Right ventricle myocardium superior (tissue), 1 donor: ENCODE measurements at regions not wholly inside any gene's neighbourhood (a gene's known extent, or its start where the extent isn't known, plus 50 kb on each side); places are given as distances from the start of the nearest gene placed in this dataset.

Source experiments
- ATAC-seq: fragments of 200-7000 bp; cut with Tn5 transposase; one replicate; pipeline ENCODE4 v1.9.1; 2020; ENCODE audit warnings: mild to moderate bottlenecking; ENCODE audit not compliant: poor library complexity
- DNase-seq: peaks from one replicate; pipeline ENCODE4 v3.0.0-alpha.2; 2020
- intact Hi-C: fragments of 100-400 bp; cut with DNase I; formaldehyde crosslinking; loops from one replicate; pipeline ENCODE4 v1.11.2; 2022
- donor health status: DM: no; HTN: yes; CAD: no; lungs with severe emphysema.

GRCh38 chrX:113075521-113075920 is 234.9 kb upstream of the AMOT start:
- no peak for DNase-seq
- intact Hi-C loops = no loop called here
- no peak for ATAC-seq

- no peak for ATAC-seq
- intact Hi-C loops = no loop called here
- DNase-seq = peak; percentile 33
Observed at GRCh38 chrX:113059714-113060113, 219.1 kb upstream of the AMOT start.

- intact Hi-C loops = no loop called here
- ATAC-seq (no peak), DNase-seq (no peak)
Observed at GRCh38 chrX:113058634-113059033, 218.0 kb upstream of the AMOT start.

- ATAC-seq (no peak), DNase-seq (no peak)
- intact Hi-C loops = no loop called here
Observed at GRCh38 chrX:113048896-113049295, 208.3 kb upstream of the AMOT start.

GRCh38 chrX:113048480-113048879 is 207.8 kb upstream of the AMOT start:
- DNase-seq = no peak
- no peak for ATAC-seq
- intact Hi-C loops = no loop called here

GRCh38 chrX:113033966-113034680 is 193.5 kb upstream of the AMOT start:
- ATAC-seq (no peak), DNase-seq (no peak)
- intact Hi-C loops = no loop called here

GRCh38 chrX:113019958-113020357 is 179.3 kb upstream of the AMOT start:
- intact Hi-C loops = no loop called here
- no peak for ATAC-seq
- no peak for DNase-seq

- no peak for ATAC-seq
- DNase-seq = no peak
- intact Hi-C loops = no loop called here
Observed at GRCh38 chrX:113009837-113010236, 169.2 kb upstream of the AMOT start.

- DNase-seq (no peak), ATAC-seq (no peak)
- intact Hi-C loops = no loop called here
Observed at GRCh38 chrX:113009029-113009428, 168.4 kb upstream of the AMOT start.

- no peak for DNase-seq
- intact Hi-C loops = no loop called here
- ATAC-seq = no peak
Observed at GRCh38 chrX:113001836-113002235, 161.2 kb upstream of the AMOT start.

GRCh38 chrX:112997991-112998390 is 157.4 kb upstream of the AMOT start:
- ATAC-seq = no peak
- intact Hi-C loops = no loop called here
- no peak for DNase-seq

GRCh38 chrX:112991801-112992200 is 151.2 kb upstream of the AMOT start:
- intact Hi-C loops = no loop called here
- ATAC-seq = no peak
- DNase-seq = no peak

- intact Hi-C loops = no loop called here
- ATAC-seq = no peak
- DNase-seq = no peak
Observed at GRCh38 chrX:112979879-112980278, 139.2 kb upstream of the AMOT start.

- ATAC-seq (no peak), DNase-seq (no peak)
- intact Hi-C loops = no loop called here
Observed at GRCh38 chrX:112968351-112969133, 127.9 kb upstream of the AMOT start.

- intact Hi-C loops = no loop called here
- DNase-seq = no peak
- no peak for ATAC-seq
Observed at GRCh38 chrX:112967903-112968302, 127.3 kb upstream of the AMOT start.

- intact Hi-C loops = no loop called here
- DNase-seq (no peak), ATAC-seq (no peak)
Observed at GRCh38 chrX:112967341-112967740, 126.7 kb upstream of the AMOT start.

GRCh38 chrX:112961981-112962380 is 121.3 kb upstream of the AMOT start:
- DNase-seq = no peak
- intact Hi-C loops = no loop called here
- no peak for ATAC-seq

GRCh38 chrX:112947981-112948615 is 107.5 kb upstream of the AMOT start:
- DNase-seq = no peak
- intact Hi-C loops = no loop called here
- ATAC-seq = no peak

GRCh38 chrX:112946227-112946626 is 105.6 kb upstream of the AMOT start:
- ATAC-seq (no peak), DNase-seq (no peak)
- intact Hi-C loops = no loop called here

GRCh38 chrX:112945826-112946225 is 105.2 kb upstream of the AMOT start:
- DNase-seq = no peak
- intact Hi-C loops = no loop called here
- no peak for ATAC-seq
